Stimulated activated CD8-positive, alpha-beta memory T cell treated with anti-CD3 and anti-CD28 coated beads, Interleukin-4, amount 100 ng/mL, for 1 hour (primary cell): ENCODE measurements at regions not wholly inside any gene's neighbourhood (a gene's known extent, or its start where the extent isn't known, plus 50 kb on each side); places are given as distances from the start of the nearest gene placed in this dataset.

Experiments used
- DNase-seq, 2 donors: peaks; one replicate each; pipeline ENCODE4 v3.0.0-alpha.2; 2020; ENCODE audit warnings: low read depth in 2 of 2, low spot score in 1 of 2

- DNase-seq = no peak
Measured at GRCh38 chr6:14365393-14365792, 247.8 kb downstream of the CD83 start.

GRCh38 chr6:14366315-14366714 is 248.7 kb downstream of the CD83 start:
- no peak for DNase-seq

GRCh38 chr6:14366872-14367271 is 249.3 kb downstream of the CD83 start:
- DNase-seq = no peak

GRCh38 chr6:14367296-14367695 is 249.7 kb downstream of the CD83 start:
- DNase-seq = no peak

- DNase-seq = no peak
Measured at GRCh38 chr6:14369717-14370116, 252.1 kb downstream of the CD83 start.

GRCh38 chr6:14371530-14371929 is 254.0 kb downstream of the CD83 start:
- no peak for DNase-seq

GRCh38 chr6:14372734-14373489 is 255.3 kb downstream of the CD83 start:
- no peak for DNase-seq

- no peak for DNase-seq
Measured at GRCh38 chr6:14373648-14374437, 256.3 kb downstream of the CD83 start.

GRCh38 chr6:14375930-14376329 is 258.4 kb downstream of the CD83 start:
- no peak for DNase-seq

- DNase-seq = no peak
Measured at GRCh38 chr6:14379568-14379967, 262.0 kb downstream of the CD83 start.

- no peak for DNase-seq
Measured at GRCh38 chr6:14380086-14380820, 262.7 kb downstream of the CD83 start.

GRCh38 chr6:14380901-14381828 is 263.6 kb downstream of the CD83 start:
- no peak for DNase-seq

GRCh38 chr6:14381829-14382677 is 264.5 kb downstream of the CD83 start:
- DNase-seq = no peak

- no peak for DNase-seq
Measured at GRCh38 chr6:14382678-14383236, 265.2 kb downstream of the CD83 start.

- DNase-seq = no peak
Measured at GRCh38 chr6:14383393-14384174, 266.0 kb downstream of the CD83 start.

- no peak for DNase-seq
Measured at GRCh38 chr6:14384175-14384949, 266.8 kb downstream of the CD83 start.

- no peak for DNase-seq
Measured at GRCh38 chr6:14386263-14386662, 268.7 kb downstream of the CD83 start.

GRCh38 chr6:14386668-14387067 is 269.1 kb downstream of the CD83 start:
- no peak for DNase-seq
